ENCODE measurements at regions not wholly inside any gene's neighbourhood (a gene's known extent, or its start where the extent isn't known, plus 50 kb on each side); places are given as distances from the start of the nearest gene placed in this dataset.
"Not testable (repeated sequence)": the region's sequence is repeated elsewhere in the genome, so short reads cannot be mapped to it uniquely, and the experiment has no call there.

DNA sequence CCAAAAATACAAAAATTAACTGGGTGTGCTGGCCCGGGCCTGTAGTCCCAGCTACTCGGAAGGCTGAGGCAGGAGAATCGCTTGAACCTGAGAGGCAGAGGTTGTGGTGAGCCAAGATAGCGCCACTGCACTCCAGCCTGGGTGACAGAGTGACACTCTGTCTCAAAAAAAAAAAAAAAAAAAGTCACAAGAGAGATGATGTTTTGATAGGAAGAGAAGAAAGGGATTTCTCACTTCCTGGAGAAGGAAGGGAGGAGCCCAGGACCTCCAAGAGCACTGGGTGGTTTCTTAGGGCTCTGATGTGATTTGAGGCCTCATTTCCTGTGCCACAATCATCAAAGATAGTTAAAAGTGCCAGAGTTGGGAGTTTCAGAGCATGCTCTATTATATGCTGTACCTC is 1048.3 kb downstream of the BCL11B start:
- TF ChIP-seq SUZ12 (IDR thresholded peaks at IDR 0.05; ENCODE audit: extremely low read depth, insufficient read depth, insufficient read length); YY1 (IDR thresholded peaks at IDR 0.05; ENCODE audit: insufficient read depth, insufficient read length): not testable (repeated sequence)
